ENCODE measurements at regions not wholly inside any gene's neighbourhood (a gene's known extent, or its start where the extent isn't known, plus 50 kb on each side); places are given as distances from the start of the nearest gene placed in this dataset.

DNA sequence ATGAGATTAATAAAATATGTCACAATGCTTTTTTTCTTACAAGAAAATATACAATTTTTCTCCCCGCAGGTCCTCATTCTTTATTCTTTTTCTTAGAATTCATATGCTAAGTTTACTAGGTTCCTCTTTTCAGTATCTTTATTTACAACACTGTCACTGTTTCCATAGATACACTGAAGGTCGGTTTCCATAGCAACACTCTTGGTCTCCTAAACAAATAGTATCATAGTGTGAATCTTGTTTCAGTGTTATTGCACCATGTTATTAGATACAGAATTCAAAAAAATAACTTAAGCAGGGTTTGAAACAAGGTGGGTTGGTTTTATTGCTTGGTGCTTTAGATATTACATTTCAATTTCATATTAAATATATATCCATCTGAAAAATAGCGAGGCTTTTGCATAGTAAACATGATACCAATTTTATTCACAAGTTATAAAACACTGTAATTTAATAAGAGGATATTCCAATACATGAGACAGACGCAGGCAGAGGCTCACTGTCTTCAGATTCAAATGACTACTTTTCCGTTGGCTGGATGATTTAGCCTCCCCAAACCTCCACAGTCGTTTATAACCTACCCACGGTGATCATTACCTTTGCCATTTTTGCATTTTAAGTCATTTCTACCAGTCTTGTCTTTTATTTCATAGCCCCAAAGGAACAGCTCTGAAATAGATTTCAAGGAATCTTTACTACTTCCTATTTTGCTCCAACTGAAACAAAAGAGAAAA lies 88.9 kb upstream of the KLF6 start:
- Histone ChIP-seq H3K9ac (ENCODE audit: low read length) (no peak overlapping the region), H4K20me1 (ENCODE audit: insufficient read depth, low read length) (no peaks in the 10 kb centered on the region), H3K27me3 (ENCODE audit: insufficient read depth, low read length) (no peaks in the 10 kb centered on the region), H3K9me3 (ENCODE audit: insufficient read depth, low read depth, low read length) (no peaks in the 10 kb centered on the region), H3K79me2 (ENCODE audit: insufficient read depth, low read length) (no peaks in the 10 kb centered on the region), H3K4me1 (ENCODE audit: insufficient read depth, low read length) (no peaks in the 10 kb centered on the region), H2AFZ (ENCODE audit: low read depth, low read length) (no peak overlapping the region), H3K4me2 (ENCODE audit: low read length) (no peak overlapping the region), H3K4me3 (ENCODE audit: insufficient read depth, low read depth, low read length) (no peak overlapping the region), H3K36me3 (ENCODE audit: insufficient read depth, low read length) (no peaks in the 10 kb centered on the region), H3K27ac (ENCODE audit: low read depth, low read length) (no peak overlapping the region)
- Mint-ChIP-seq H3K4me1 (ENCODE audit: low read depth, unreplicated experiment) (peaks cover 19% of the 10 kb centered on the region), H3K27ac (ENCODE audit: unreplicated experiment) (peak overlapping the region; percentile 80), H3K9me3 (ENCODE audit: unreplicated experiment) (no peaks in the 10 kb centered on the region), H3K36me3 (ENCODE audit: low read depth, unreplicated experiment) (no peaks in the 10 kb centered on the region), H3K27me3 (ENCODE audit: low read depth, unreplicated experiment) (peaks cover 2% of the 10 kb centered on the region), H3K4me3 (ENCODE audit: unreplicated experiment) (no peak overlapping the region)
- DNase-seq (ENCODE audit: low read depth) (peak; percentile 59), FAIRE-seq (peak; percentile 20)
- TF ChIP-seq, protein P1, sequence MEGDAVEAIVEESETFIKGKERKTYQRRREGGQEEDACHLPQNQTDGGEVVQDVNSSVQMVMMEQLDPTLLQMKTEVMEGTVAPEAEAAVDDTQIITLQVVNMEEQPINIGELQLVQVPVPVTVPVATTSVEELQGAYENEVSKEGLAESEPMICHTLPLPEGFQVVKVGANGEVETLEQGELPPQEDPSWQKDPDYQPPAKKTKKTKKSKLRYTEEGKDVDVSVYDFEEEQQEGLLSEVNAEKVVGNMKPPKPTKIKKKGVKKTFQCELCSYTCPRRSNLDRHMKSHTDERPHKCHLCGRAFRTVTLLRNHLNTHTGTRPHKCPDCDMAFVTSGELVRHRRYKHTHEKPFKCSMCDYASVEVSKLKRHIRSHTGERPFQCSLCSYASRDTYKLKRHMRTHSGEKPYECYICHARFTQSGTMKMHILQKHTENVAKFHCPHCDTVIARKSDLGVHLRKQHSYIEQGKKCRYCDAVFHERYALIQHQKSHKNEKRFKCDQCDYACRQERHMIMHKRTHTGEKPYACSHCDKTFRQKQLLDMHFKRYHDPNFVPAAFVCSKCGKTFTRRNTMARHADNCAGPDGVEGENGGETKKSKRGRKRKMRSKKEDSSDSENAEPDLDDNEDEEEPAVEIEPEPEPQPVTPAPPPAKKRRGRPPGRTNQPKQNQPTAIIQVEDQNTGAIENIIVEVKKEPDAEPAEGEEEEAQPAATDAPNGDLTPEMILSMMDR (IDR thresholded peaks at IDR 0.05; ENCODE audit: insufficient read depth, low read depth, low read length), result no peak
- TF ChIP-seq EZH2 (IDR thresholded peaks at IDR 0.05; ENCODE audit: insufficient read depth, low read length), result no peak

DNA sequence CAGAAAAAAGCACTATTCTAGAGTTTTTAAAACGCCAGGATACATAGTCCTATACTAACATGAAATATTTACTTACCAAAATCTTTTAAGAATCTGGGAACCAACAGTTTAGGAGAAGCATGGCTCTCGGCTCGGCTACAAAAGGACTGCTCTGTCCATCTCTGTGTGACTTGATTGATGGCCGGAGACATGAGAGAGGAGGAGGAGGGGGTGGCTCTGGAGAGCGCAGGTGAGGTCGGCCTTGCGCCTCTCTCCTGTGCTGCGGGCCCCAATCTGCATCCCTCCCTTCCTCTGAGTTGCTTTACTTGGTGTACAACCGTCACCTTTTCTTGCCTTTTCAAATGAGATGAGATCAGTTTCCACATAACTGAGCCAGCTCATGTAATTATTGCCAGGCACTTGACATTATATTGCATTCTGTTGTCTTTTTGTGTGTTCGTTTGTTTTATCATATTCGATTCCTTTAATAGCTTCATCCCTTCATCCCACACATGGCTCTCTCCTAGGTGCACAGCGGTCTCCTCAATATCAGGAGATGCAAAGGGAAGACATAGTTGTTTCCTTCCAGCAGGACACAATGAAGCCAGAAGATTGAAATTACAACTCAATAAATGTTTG lies 87.8 kb upstream of the KLF6 start:
- H3K36me3 ChIP-seq (ENCODE audit: insufficient read depth, low read length), result no peaks in the 10 kb centered on the region
- no peak overlapping the region for H3K27ac ChIP-seq (ENCODE audit: low read depth, low read length)
- no peak overlapping the region for H3K4me3 Mint-ChIP-seq (ENCODE audit: unreplicated experiment)
- H3K4me1 ChIP-seq (ENCODE audit: insufficient read depth, low read length), result no peaks in the 10 kb centered on the region
- H3K9me3 Mint-ChIP-seq (ENCODE audit: unreplicated experiment), result peaks cover 2% of the 10 kb centered on the region
- TF ChIP-seq, protein P1 (IDR thresholded peaks at IDR 0.05; ENCODE audit: insufficient read depth, low read depth, low read length), result no peak
- no peak for TF ChIP-seq EZH2 (IDR thresholded peaks at IDR 0.05; ENCODE audit: insufficient read depth, low read length)
- peaks cover 21% of the 10 kb centered on the region for H3K4me1 Mint-ChIP-seq (ENCODE audit: low read depth, unreplicated experiment)
- no peak for FAIRE-seq
- peak overlapping the region; percentile 41 for H3K27ac Mint-ChIP-seq (ENCODE audit: unreplicated experiment)
- H3K4me3 ChIP-seq (ENCODE audit: insufficient read depth, low read depth, low read length), result no peak overlapping the region
- no peaks in the 10 kb centered on the region for H3K79me2 ChIP-seq (ENCODE audit: insufficient read depth, low read length)
- H3K27me3 Mint-ChIP-seq (ENCODE audit: low read depth, unreplicated experiment), result peaks cover 2% of the 10 kb centered on the region
- no peaks in the 10 kb centered on the region for H4K20me1 ChIP-seq (ENCODE audit: insufficient read depth, low read length)
- no peak overlapping the region for H3K9ac ChIP-seq (ENCODE audit: low read length)
- no peaks in the 10 kb centered on the region for H3K36me3 Mint-ChIP-seq (ENCODE audit: low read depth, unreplicated experiment)
- H2AFZ ChIP-seq (ENCODE audit: low read depth, low read length), result no peak overlapping the region
- no peak for DNase-seq (ENCODE audit: low read depth)
- H3K9me3 ChIP-seq (ENCODE audit: insufficient read depth, low read depth, low read length), result no peaks in the 10 kb centered on the region
- H3K4me2 ChIP-seq (ENCODE audit: low read length), result no peak overlapping the region
- no peaks in the 10 kb centered on the region for H3K27me3 ChIP-seq (ENCODE audit: insufficient read depth, low read length)
